Mesenchymal stem cell (in vitro differentiated cells and primary cell): ENCODE measurements at regions not wholly inside any gene's neighbourhood (a gene's known extent, or its start where the extent isn't known, plus 50 kb on each side); places are given as distances from the start of the nearest gene placed in this dataset.

Experiments
- DNase-seq: peaks from one replicate; pipeline ENCODE4 v3.0.0-alpha.2; 2013
- H2AFZ ChIP-seq: one replicate; pipeline ENCODE4 v1.6.1; 2013; ENCODE audit warnings: low read depth, mild to moderate bottlenecking, control low read depth, inconsistent platforms, low read length, moderate library complexity
- H2AK5ac ChIP-seq: 2 replicates; pipeline ENCODE4 v1.6.1; 2013; ENCODE audit warnings: low read length, moderate library complexity, mild to moderate bottlenecking, inconsistent platforms; ENCODE audit not compliant: severe bottlenecking
- H2BK120ac ChIP-seq: one replicate; pipeline ENCODE4 v1.6.1; 2013; ENCODE audit warnings: low read depth, mild to moderate bottlenecking, inconsistent platforms, low read length, moderate library complexity
- H2BK12ac ChIP-seq, 2 experiments: one replicate each; pipeline ENCODE4 v1.6.1; 2013; ENCODE audit warnings: inconsistent platforms in 2 of 2, low read length in 2 of 2, mild to moderate bottlenecking in 2 of 2, moderate library complexity in 2 of 2, control low read depth in 1 of 2
- H2BK15ac ChIP-seq: one replicate; pipeline ENCODE4 v1.6.1; 2013; ENCODE audit warnings: mild to moderate bottlenecking, low read depth, inconsistent platforms; ENCODE audit not compliant: poor library complexity, severe bottlenecking
- H2BK5ac ChIP-seq: 2 replicates; pipeline ENCODE4 v1.6.1; 2013; ENCODE audit warnings: low read depth, mild to moderate bottlenecking, low read length, control low read depth, inconsistent platforms; ENCODE audit not compliant: poor library complexity, severe bottlenecking
- H3K14ac ChIP-seq, 2 experiments: one replicate each; pipeline ENCODE4 v1.6.1; 2013; ENCODE audit warnings: inconsistent platforms in 2 of 2, low read length in 2 of 2, control low read depth in 1 of 2, mild to moderate bottlenecking in 1 of 2, moderate library complexity in 1 of 2
- H3K18ac ChIP-seq, 2 experiments: one replicate each; pipeline ENCODE4 v1.6.1; 2013; ENCODE audit warnings: inconsistent platforms in 2 of 2, low read length in 2 of 2, control low read depth in 1 of 2, low read depth in 1 of 2, mild to moderate bottlenecking in 1 of 2
- H3K23ac ChIP-seq, 2 experiments: one replicate each; pipeline ENCODE4 v1.6.1; 2013; ENCODE audit warnings: inconsistent platforms in 2 of 2, low read length in 2 of 2, mild to moderate bottlenecking in 2 of 2, moderate library complexity in 2 of 2, control low read depth in 1 of 2
- H3K27ac ChIP-seq: 2 replicates; pipeline ENCODE4 v1.5.1; 2013; ENCODE audit warnings: mild to moderate bottlenecking, moderate library complexity, low read length, control low read depth, inconsistent platforms; ENCODE audit not compliant: poor library complexity, severe bottlenecking
- H3K27me3 ChIP-seq, 2 experiments: 2 replicates each; pipeline versions ENCODE4 v1.6.1 to v1.7.0; 2013; ENCODE audit warnings: low read length in 2 of 2, mild to moderate bottlenecking in 2 of 2, moderate library complexity in 2 of 2, control low read depth in 1 of 2, inconsistent platforms in 1 of 2; ENCODE audit not compliant: control insufficient read depth in 1 of 2, insufficient read depth in 1 of 2
- H3K36me3 ChIP-seq, 2 experiments: 2 replicates each; pipeline versions ENCODE4 v1.6.1 to v1.7.0; 2013; ENCODE audit warnings: low read length in 2 of 2, control low read depth in 1 of 2, inconsistent platforms in 1 of 2, low read depth in 1 of 2, mild to moderate bottlenecking in 1 of 2; ENCODE audit not compliant: insufficient read depth in 2 of 2, control insufficient read depth in 1 of 2
- H3K4ac ChIP-seq, 2 experiments: one replicate each; pipeline ENCODE4 v1.6.1; 2013; ENCODE audit warnings: inconsistent platforms in 2 of 2, low read length in 2 of 2, mild to moderate bottlenecking in 2 of 2, moderate library complexity in 2 of 2, control low read depth in 1 of 2, low read depth in 1 of 2
- H3K4me1 ChIP-seq: 2 replicates; pipeline ENCODE4 v1.6.1; 2013; ENCODE audit warnings: low read depth, low read length, control low read depth; ENCODE audit not compliant: control insufficient read depth, insufficient read depth
- H3K4me2 ChIP-seq: 2 replicates; pipeline ENCODE4 v1.6.1; 2013; ENCODE audit warnings: low read length, mild to moderate bottlenecking, inconsistent platforms; ENCODE audit not compliant: poor library complexity, severe bottlenecking
- H3K4me3 ChIP-seq, 2 experiments: 2 replicates each; pipeline versions ENCODE4 v1.5.1 to v1.7.0; 2013; ENCODE audit warnings: low read length in 2 of 2, mild to moderate bottlenecking in 2 of 2, control low read depth in 1 of 2, low read depth in 1 of 2; ENCODE audit not compliant: insufficient read depth in 1 of 2
- H3K79me1 ChIP-seq: replicated peaks from 2 replicates; pipeline ENCODE4 v1.6.1; 2013; ENCODE audit warnings: mild to moderate bottlenecking, control low read depth, low read length, inconsistent platforms; ENCODE audit not compliant: poor library complexity, severe bottlenecking
- H3K9ac ChIP-seq: 2 replicates; pipeline ENCODE4 v1.7.0; 2013; ENCODE audit warnings: mild to moderate bottlenecking, low read length, moderate library complexity
- H3K9me3 ChIP-seq: 2 replicates; pipeline ENCODE4 v1.7.0; 2013; ENCODE audit warnings: mild to moderate bottlenecking, low read length; ENCODE audit not compliant: control insufficient read depth
- H4K8ac ChIP-seq: one replicate; pipeline ENCODE4 v1.6.1; 2013; ENCODE audit warnings: inconsistent platforms, mild to moderate bottlenecking, low read length, moderate library complexity
- H4K91ac ChIP-seq: one replicate; pipeline ENCODE4 v1.6.1; 2013; ENCODE audit warnings: mild to moderate bottlenecking, low read length, inconsistent platforms
- WGBS: methylation state at CpG from one replicate; pipeline ENCODE4 v1.1.7; 2013; ENCODE audit warnings: mixed read lengths; 5-methylcytosine and 5-hydroxymethylcytosine counted together

DNA sequence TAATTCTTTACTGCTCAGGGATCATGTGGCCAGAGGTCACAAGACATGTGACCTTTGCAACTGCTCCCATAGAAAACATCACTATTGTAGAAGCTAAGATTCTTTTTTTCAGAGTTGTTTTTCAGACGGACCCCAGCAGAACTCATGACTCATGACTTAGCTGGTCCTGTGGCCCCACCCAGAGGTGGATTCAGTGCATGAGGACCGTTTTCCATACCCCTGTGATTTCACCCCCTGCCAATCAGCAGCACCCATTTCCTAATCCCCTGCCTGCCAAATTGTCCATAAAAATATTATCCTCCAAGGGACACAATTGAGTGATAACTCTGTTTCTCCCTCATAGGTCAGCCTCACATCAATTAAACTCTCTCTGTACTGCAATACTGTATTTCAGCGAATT is 777.5 kb downstream of the NLGN4Y start:
- H3K36me3 ChIP-seq, result no peaks in the 10 kb centered on the region
- no peak overlapping the region for H3K23ac ChIP-seq
- no peak for DNase-seq
- H4K91ac ChIP-seq, result no peak overlapping the region
- no peaks in the 10 kb centered on the region for H3K4me1 ChIP-seq
- H3K27ac ChIP-seq, result no peak overlapping the region
- no peak overlapping the region for H2AK5ac ChIP-seq
- H3K79me1 ChIP-seq, result no peaks in the 10 kb centered on the region
- H3K4me3 ChIP-seq, result no peak overlapping the region
- no peak overlapping the region for H2BK12ac ChIP-seq
- WGBS, result 63% methylated on average over 2 of the region's 3 CpGs
- no peaks in the 10 kb centered on the region for H3K27me3 ChIP-seq
- no peak overlapping the region for H2AFZ ChIP-seq
- H3K9ac ChIP-seq, result no peak overlapping the region
- H3K9me3 ChIP-seq, result no peaks in the 10 kb centered on the region
- H2BK5ac ChIP-seq, result no peak overlapping the region
- no peak overlapping the region for H3K4ac ChIP-seq
- H3K14ac ChIP-seq, result no peak overlapping the region
- no peak overlapping the region for H3K18ac ChIP-seq
- no peak overlapping the region for H2BK15ac ChIP-seq
- no peak overlapping the region for H3K4me2 ChIP-seq
- H2BK120ac ChIP-seq, result no peak overlapping the region
- no peak overlapping the region for H4K8ac ChIP-seq

DNA sequence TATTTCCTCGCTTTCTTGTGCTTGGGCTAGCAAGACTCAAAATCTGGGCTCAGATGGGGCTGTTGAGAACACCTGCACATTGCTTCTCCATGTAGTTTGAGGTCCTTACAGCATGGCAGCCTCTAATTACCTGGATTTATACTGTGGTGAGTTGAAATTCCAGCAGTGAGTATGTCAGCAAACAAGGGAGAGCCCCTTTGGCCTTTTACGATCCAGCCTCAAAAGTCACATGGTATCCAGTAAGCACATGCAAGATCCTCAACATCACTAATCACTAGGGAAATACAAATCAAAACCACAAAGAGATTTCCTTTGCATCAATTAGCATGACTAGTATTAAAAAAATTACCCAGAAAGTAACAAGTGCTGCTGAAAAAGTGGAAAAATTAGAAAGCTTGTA is 787.8 kb downstream of the NLGN4Y start:
- no peak overlapping the region for H2BK120ac ChIP-seq
- WGBS, result 64% methylated on average over 1 of the region's 2 CpGs

DNA sequence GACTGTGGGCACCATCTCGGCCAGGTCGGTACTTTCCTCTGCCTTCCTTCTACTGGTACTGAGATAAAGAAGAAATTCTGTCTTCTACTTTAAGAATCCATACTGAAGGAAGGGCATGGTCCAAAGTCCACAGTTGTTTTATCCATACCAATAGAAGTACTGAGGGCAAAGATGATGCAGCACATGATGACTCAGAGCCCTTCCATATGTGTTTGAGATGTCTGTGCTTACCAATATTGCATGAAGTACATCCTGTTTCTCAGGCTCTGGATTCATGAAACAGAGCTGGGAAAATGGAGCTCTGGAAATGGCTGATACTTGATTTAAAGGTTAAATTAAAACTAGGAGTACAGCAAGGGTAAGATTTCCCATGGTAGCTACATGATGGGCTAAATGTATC is 799.9 kb downstream of the NLGN4Y start:
- DNase-seq, result peak; percentile 3
- no CpG with 5 or more reads among the region's 2 CpGs for WGBS
- Histone ChIP-seq H2BK120ac (no peak overlapping the region), H3K27me3 (no peaks in the 10 kb centered on the region), H2AFZ (no peak overlapping the region), H4K91ac (no peak overlapping the region), H3K4me2 (no peak overlapping the region), H3K14ac (no peak overlapping the region), H3K18ac (no peak overlapping the region), H2AK5ac (no peak overlapping the region), H3K23ac (no peak overlapping the region), H3K4ac (no peak overlapping the region), H3K4me1 (no peaks in the 10 kb centered on the region), H2BK15ac (no peak overlapping the region), H2BK5ac (no peak overlapping the region), H4K8ac (no peak overlapping the region), H3K27ac (no peak overlapping the region), H3K79me1 (no peaks in the 10 kb centered on the region), H3K4me3 (no peak overlapping the region), H3K36me3 (no peaks in the 10 kb centered on the region), H2BK12ac (no peak overlapping the region), H3K9ac (no peak overlapping the region), H3K9me3 (no peaks in the 10 kb centered on the region)

More for the DNA sequence above, 787.8 kb downstream of the NLGN4Y start:
- no peaks in the 10 kb centered on the region for H3K36me3 ChIP-seq
- H2BK5ac ChIP-seq, result no peak overlapping the region
- no peaks in the 10 kb centered on the region for H3K79me1 ChIP-seq
- H3K27ac ChIP-seq, result no peak overlapping the region
- H2BK12ac ChIP-seq, result no peak overlapping the region
- no peak overlapping the region for H3K4me2 ChIP-seq
- no peak overlapping the region for H3K18ac ChIP-seq
- no peak overlapping the region for H2BK15ac ChIP-seq
- H3K4me1 ChIP-seq, result no peaks in the 10 kb centered on the region
- no peak overlapping the region for H3K4ac ChIP-seq
- no peak overlapping the region for H4K8ac ChIP-seq
- H3K23ac ChIP-seq, result no peak overlapping the region
- H2AK5ac ChIP-seq, result no peak overlapping the region
- no peak overlapping the region for H3K14ac ChIP-seq
- H3K9ac ChIP-seq, result no peak overlapping the region
- no peaks in the 10 kb centered on the region for H3K27me3 ChIP-seq
- DNase-seq, result no peak
- H3K9me3 ChIP-seq, result no peaks in the 10 kb centered on the region
- no peak overlapping the region for H3K4me3 ChIP-seq
- no peak overlapping the region for H4K91ac ChIP-seq
- H2AFZ ChIP-seq, result no peak overlapping the region

DNA sequence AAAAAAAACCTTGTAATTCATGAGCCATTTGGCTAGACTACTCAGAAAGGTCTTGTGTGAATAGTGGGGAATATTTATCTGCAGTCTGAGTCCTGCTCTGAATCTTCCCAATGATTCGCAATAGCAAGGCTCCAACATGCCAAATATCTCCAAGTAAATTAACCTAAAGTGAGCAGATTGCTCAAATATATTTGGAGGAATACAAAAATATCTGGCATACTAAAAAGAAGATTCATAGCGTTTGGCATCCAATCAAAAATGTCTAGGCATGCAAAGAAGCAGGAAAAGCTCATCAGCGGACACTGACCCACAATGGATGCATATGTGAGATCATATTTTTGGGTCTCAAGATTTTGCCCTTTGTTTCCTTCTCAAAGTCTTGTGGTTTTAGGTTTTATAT is 800.9 kb downstream of the NLGN4Y start:
- no peak overlapping the region for H3K4me3 ChIP-seq
- H2BK12ac ChIP-seq, result no peak overlapping the region

More for the DNA sequence above, 800.9 kb downstream of the NLGN4Y start:
- Histone ChIP-seq H4K91ac (no peak overlapping the region), H2BK15ac (no peak overlapping the region), H4K8ac (no peak overlapping the region), H3K4me2 (no peak overlapping the region), H2AFZ (no peak overlapping the region), H3K27me3 (no peaks in the 10 kb centered on the region), H3K9me3 (no peaks in the 10 kb centered on the region), H3K79me1 (no peaks in the 10 kb centered on the region), H3K23ac (no peak overlapping the region), H3K14ac (no peak overlapping the region), H3K4ac (no peak overlapping the region), H3K27ac (no peak overlapping the region), H3K9ac (no peak overlapping the region), H2BK120ac (no peak overlapping the region), H3K36me3 (no peaks in the 10 kb centered on the region), H3K18ac (no peak overlapping the region), H2AK5ac (no peak overlapping the region), H3K4me1 (no peaks in the 10 kb centered on the region), H2BK5ac (no peak overlapping the region)
- WGBS, result 73% methylated on average over 2 of the region's 3 CpGs
- DNase-seq, result no peak
